Kidney epithelial cell (primary cell): ENCODE measurements at regions not wholly inside any gene's neighbourhood (a gene's known extent, or its start where the extent isn't known, plus 50 kb on each side); places are given as distances from the start of the nearest gene placed in this dataset.

Source experiments
- DNase-seq: peaks from one replicate; pipeline ENCODE4 v3.0.0-alpha.2; 2010; ENCODE audit warnings: low read depth
- H3K27me3 ChIP-seq: 2 replicates; pipeline ENCODE4 v1.6.0; 2011; ENCODE audit warnings: low read length; ENCODE audit not compliant: control insufficient read depth, insufficient read depth
- H3K36me3 ChIP-seq: 2 replicates; pipeline ENCODE4 v1.5.1; 2011; ENCODE audit warnings: low read length; ENCODE audit not compliant: control insufficient read depth, insufficient read depth
- H3K4me3 ChIP-seq: 2 replicates; pipeline ENCODE4 v1.5.1; 2011; ENCODE audit warnings: low read depth, mild to moderate bottlenecking, control low read depth, low read length
- TF ChIP-seq, protein P1 (sequence below): IDR thresholded peaks from 2 replicates; pipeline ENCODE4 v1.5.1; 2011; ENCODE audit warnings: mild to moderate bottlenecking, moderate library complexity, low read length, control low read depth, inconsistent platforms; ENCODE audit not compliant: insufficient read depth, poor library complexity, severe bottlenecking

GRCh38 chr4:24298911-24299310, 285.4 kb downstream of the DHX15 start:
- Histone ChIP-seq H3K27me3 (no peaks in the 10 kb centered on the region), H3K36me3 (no peaks in the 10 kb centered on the region), H3K4me3 (no peak overlapping the region)
- DNase-seq, result no peak
- TF ChIP-seq, protein P1, sequence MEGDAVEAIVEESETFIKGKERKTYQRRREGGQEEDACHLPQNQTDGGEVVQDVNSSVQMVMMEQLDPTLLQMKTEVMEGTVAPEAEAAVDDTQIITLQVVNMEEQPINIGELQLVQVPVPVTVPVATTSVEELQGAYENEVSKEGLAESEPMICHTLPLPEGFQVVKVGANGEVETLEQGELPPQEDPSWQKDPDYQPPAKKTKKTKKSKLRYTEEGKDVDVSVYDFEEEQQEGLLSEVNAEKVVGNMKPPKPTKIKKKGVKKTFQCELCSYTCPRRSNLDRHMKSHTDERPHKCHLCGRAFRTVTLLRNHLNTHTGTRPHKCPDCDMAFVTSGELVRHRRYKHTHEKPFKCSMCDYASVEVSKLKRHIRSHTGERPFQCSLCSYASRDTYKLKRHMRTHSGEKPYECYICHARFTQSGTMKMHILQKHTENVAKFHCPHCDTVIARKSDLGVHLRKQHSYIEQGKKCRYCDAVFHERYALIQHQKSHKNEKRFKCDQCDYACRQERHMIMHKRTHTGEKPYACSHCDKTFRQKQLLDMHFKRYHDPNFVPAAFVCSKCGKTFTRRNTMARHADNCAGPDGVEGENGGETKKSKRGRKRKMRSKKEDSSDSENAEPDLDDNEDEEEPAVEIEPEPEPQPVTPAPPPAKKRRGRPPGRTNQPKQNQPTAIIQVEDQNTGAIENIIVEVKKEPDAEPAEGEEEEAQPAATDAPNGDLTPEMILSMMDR, result no peak

DNA sequence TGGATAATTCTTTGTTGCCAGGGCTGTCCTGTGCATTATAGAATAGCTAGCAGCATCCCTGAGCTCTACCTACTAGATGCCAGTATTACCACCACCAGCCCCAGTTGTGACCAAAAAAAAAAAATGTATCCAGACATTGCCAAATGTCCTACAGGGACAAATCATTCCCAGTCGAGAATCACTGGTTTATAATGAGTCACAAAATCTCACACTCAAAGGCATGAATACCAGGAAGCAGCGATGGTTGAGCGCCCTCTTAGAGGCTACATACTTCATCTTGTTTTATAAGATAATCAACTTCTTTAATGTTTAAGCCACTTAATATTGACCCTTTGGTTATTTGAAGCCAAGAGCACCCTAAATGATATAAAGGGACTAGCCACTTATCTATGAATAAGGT, 297.3 kb downstream of the DHX15 start:
- H3K4me3 ChIP-seq, result no peak overlapping the region
- H3K27me3 ChIP-seq, result no peaks in the 10 kb centered on the region
- TF ChIP-seq, protein P1, result no peak
- H3K36me3 ChIP-seq, result no peaks in the 10 kb centered on the region
- no peak for DNase-seq

- H3K4me3 ChIP-seq, result no peak overlapping the region
- no peaks in the 10 kb centered on the region for H3K36me3 ChIP-seq
- no peaks in the 10 kb centered on the region for H3K27me3 ChIP-seq
- TF ChIP-seq, protein P1, result no peak
- DNase-seq, result no peak
These were observed 298.6 kb downstream of the DHX15 start for GRCh38 chr4:24285759-24286158.

- Histone ChIP-seq H3K4me3 (no peak overlapping the region), H3K36me3 (no peaks in the 10 kb centered on the region), H3K27me3 (no peaks in the 10 kb centered on the region)
- DNase-seq, result no peak
- TF ChIP-seq, protein P1, result no peak
These were observed 301.9 kb downstream of the DHX15 start for GRCh38 chr4:24282446-24282845.

DNA sequence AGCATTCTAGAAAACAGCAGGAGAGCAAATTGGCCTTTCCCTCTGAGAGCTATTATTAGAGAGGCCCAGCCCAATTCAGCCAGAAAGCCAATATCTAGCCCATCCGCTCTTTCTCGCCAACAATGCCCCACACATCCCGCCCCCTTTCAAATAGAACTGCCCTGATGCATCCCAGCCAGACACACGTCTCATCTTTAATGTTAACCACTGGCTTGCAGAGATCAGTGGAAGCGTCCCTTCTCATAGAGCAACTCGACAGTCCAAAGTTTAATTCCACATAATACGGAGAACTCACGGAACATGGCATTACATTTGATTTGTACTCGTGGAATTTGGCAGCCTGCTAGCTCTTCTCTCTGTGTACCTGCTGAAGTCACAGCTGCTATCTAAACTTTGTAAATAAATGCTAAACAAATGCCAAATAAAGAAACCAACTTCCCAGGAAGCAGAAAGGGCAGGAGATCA, 304.4 kb downstream of the DHX15 start:
- Histone ChIP-seq H3K27me3 (no peaks in the 10 kb centered on the region), H3K36me3 (no peaks in the 10 kb centered on the region), H3K4me3 (no peak overlapping the region)
- DNase-seq, result no peak
- TF ChIP-seq, protein P1, result no peak

DNA sequence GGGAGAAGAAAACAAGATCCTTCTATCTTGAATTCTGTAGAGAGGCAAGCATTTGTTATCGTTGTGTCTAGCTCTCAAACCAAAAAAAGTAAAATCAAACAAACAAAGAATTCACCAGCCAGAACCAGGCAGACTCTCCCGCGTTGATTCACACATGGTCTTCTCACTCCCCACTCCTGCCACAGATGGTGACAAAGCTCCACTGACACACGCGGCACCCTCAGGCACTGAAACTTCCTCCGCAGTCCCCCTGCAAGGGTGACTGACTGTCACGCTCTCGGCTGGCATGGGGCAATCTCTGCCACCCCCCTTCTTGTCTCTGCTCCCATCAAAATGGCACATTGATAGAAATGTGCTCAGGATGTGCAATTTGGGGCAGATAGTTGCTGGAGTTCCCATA, 304.9 kb downstream of the DHX15 start:
- Histone ChIP-seq H3K4me3 (no peak overlapping the region), H3K27me3 (no peaks in the 10 kb centered on the region), H3K36me3 (no peaks in the 10 kb centered on the region)
- TF ChIP-seq, protein P1, result no peak
- DNase-seq, result no peak
